Breast epithelium (tissue), 3 donors: ENCODE measurements at regions not wholly inside any gene's neighbourhood (a gene's known extent, or its start where the extent isn't known, plus 50 kb on each side); places are given as distances from the start of the nearest gene placed in this dataset.

Experiments
- POLR2A ChIP-seq: fragments of 450-650 bp; IDR thresholded peaks from one replicate; pipeline ENCODE4 v1.6.1; 2016; ENCODE audit warnings: antibody characterized with exemption, mild to moderate bottlenecking, moderate library complexity
- POLR2AphosphoS5 ChIP-seq, 3 donors: sonication (generic); formaldehyde crosslinking; IDR thresholded peaks; one replicate each; pipeline ENCODE4 v1.6.1; 2017; ENCODE audit warnings: antibody characterized with exemption in 3 of 3
- TF ChIP-seq, protein P1 (sequence below), 3 donors: fragments of 450-650 bp; IDR thresholded peaks; one replicate each; pipeline ENCODE4 v1.5.1; 2016 to 2017; ENCODE audit warnings: antibody characterized with exemption in 3 of 3, mild to moderate bottlenecking in 3 of 3, moderate library complexity in 3 of 3

DNA sequence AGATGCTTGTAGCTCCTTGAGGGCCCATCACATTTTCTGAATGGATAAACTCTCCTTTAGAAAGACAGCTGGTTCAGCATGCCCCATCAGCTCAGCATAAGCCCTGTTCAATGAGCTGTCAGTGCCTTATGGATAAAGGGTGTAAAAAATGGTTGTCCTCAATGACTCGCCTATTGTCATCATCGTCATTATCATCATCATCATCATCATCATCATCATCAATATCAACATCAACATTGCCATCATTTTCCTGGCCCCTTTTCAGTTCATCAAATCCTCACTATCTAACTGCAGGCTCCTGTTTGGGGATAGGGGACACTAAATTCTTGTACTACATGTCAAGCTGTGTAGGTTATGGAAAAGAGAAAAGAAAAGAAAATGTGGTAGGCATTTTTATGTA is 310.7 kb upstream of the MTNR1B start:
- TF ChIP-seq, protein P1, sequence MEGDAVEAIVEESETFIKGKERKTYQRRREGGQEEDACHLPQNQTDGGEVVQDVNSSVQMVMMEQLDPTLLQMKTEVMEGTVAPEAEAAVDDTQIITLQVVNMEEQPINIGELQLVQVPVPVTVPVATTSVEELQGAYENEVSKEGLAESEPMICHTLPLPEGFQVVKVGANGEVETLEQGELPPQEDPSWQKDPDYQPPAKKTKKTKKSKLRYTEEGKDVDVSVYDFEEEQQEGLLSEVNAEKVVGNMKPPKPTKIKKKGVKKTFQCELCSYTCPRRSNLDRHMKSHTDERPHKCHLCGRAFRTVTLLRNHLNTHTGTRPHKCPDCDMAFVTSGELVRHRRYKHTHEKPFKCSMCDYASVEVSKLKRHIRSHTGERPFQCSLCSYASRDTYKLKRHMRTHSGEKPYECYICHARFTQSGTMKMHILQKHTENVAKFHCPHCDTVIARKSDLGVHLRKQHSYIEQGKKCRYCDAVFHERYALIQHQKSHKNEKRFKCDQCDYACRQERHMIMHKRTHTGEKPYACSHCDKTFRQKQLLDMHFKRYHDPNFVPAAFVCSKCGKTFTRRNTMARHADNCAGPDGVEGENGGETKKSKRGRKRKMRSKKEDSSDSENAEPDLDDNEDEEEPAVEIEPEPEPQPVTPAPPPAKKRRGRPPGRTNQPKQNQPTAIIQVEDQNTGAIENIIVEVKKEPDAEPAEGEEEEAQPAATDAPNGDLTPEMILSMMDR (IDR thresholded peaks at IDR 0.05): no peak
- TF ChIP-seq POLR2AphosphoS5 (IDR thresholded peaks at IDR 0.05) (no peak), POLR2A (no peak)
